ACHN (cell line): ENCODE measurements at regions not wholly inside any gene's neighbourhood (a gene's known extent, or its start where the extent isn't known, plus 50 kb on each side); places are given as distances from the start of the nearest gene placed in this dataset.

Source experiments
- DNase-seq: peaks from one replicate; pipeline ENCODE4 v3.0.0-alpha.2; 2015
- in situ Hi-C: cut with HindIII; loops from 2 replicates; pipeline ENCODE4 v1.10.0; 2017; ENCODE audit warnings: low sequenced_read_pairs, low pct_ligation_motif_present, low pct_unique_long_range_greater_than_20kb

- no peak for DNase-seq
- in situ Hi-C loops: no loop called here
Observed at GRCh38 chr12:107490010-107490409, 195.6 kb upstream of the PWP1 start.

DNA sequence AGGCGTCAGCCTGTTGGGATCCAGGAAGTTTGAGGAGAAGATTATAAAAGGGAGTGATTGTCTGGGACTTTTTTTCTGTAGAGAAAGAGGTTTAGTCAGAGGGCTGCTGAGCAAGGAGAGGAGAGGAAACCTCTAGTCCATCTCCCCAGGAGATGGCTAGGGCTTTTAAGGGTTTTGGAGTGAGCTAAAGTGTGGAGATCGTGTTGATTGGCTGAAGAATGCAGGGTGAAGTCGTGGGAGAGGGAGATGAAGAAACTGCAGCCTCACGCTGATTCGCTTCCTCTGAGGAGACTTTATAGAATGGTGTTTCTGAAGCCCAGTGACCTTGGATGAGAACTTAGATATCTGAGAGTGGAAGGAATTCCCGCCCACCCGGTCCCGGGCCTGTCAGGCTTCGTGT is 193.7 kb upstream of the PWP1 start:
- no peak for DNase-seq
- in situ Hi-C loops: no loop called here

GRCh38 chr12:107492393-107493134 is 193.0 kb upstream of the PWP1 start:
- no peak for DNase-seq
- in situ Hi-C loops: no loop called here

- in situ Hi-C loops: no loop called here
- DNase-seq: no peak
Observed at GRCh38 chr12:107493135-107493494, 192.5 kb upstream of the PWP1 start.

DNA sequence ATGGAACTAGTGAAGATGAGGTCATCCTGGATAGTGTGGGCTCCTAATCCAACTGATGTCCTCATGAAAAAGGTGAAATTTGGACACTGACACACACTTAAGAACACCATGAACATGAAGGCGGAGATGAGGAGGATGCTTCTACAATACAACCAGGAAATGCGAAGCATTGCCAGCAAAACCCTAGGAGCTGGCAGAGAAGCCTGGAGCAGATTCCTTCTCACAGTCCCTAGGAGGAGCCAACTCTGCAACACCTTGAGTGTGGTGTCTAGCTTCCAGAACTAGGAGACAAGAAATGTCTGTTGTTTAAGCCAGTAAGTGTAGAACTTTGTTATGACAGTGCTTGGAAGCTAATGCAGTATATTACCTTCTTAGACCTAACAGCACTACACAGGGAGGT is 191.9 kb upstream of the PWP1 start:
- in situ Hi-C loops: no loop called here
- no peak for DNase-seq

GRCh38 chr12:107494331-107494730 is 191.3 kb upstream of the PWP1 start:
- in situ Hi-C loops: no loop called here
- DNase-seq: no peak

- in situ Hi-C loops: no loop called here
Observed at GRCh38 chr12:107495604-107496003, 190.0 kb upstream of the PWP1 start.

GRCh38 chr12:107497231-107497630 is 188.4 kb upstream of the PWP1 start:
- no peak for DNase-seq
- in situ Hi-C loops: no loop called here

More at GRCh38 chr12:107495604-107496003, 190.0 kb upstream of the PWP1 start:
- no peak for DNase-seq

DNA sequence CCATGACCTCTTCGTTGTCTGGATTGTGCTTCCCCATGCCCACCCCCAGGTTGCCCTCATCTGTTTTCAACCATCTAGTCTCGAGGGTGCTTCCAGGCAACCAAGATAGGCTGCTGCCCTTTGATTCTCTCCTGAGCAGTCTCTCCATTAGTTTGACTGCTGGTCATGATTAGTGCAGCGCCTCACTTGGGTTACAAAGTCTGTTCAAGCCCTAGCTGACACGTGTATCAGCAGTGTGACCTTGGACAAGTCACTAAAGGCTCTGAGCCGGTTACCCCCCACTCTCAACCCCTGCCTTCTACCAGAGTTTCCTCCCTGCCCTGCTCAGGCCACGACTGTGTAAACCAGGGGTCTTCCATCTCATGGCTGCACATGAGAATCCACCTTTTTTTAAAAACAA is 185.3 kb upstream of the PWP1 start:
- DNase-seq: no peak
- in situ Hi-C loops: no loop called here

DNA sequence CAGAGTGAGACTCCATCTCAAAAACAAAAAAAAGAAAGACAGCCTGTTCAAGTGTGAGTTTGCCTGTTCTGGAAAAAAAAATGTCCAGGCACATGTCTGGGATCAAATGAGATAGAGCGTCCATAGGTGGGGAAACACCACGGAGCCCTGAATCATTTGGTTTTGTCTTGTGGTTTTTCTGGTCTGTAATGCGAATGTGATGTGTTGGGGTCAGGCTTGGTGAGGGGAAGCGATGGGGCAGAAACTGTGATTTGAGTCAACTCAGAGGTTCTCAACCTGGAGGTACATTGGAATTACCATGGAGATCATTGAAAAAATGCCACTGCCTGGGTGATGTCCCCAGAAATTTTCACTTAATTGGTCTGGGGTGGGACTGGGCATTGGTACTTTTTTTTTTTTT is 183.9 kb upstream of the PWP1 start:
- in situ Hi-C loops: no loop called here
- DNase-seq: no peak

DNA sequence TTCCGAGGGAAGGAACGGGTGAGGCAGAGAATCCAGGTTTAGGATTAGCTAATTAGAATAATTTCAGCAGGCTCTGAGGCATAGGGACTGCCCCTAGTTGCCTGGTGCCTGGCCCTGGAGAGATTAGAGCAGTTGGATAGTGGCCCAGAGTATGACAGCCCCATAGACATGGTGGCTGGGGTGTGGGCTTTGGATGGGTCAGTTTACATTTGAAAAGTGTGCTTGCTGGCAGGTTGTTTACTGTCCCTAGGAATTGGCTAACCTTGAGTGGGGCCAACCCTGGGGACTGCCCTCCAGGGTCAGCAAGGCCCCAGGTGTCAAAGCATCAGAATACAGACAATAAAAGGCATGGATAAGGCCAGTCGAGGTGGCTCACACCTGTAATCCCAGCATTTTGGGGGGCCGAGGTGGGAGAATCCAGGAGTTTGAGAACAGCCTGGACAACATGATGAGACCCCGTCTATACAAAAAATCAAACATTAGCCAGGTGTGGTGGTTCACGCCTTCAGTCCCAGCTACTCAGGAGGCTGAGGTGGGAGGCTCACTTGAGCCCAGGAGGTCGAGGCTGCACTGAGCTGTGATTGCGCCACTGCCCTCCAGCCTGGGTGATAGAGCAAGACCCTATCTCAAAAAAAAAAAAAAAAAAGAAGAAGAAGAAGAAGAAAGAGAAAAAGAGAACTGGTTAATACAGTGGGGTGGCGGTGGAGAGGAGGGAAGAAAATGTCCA is 182.3 kb upstream of the PWP1 start:
- DNase-seq: no peak
- in situ Hi-C loops: no loop called here

- in situ Hi-C loops: no loop called here
- no peak for DNase-seq
Observed at GRCh38 chr12:107503887-107504885, 181.4 kb upstream of the PWP1 start.

DNA sequence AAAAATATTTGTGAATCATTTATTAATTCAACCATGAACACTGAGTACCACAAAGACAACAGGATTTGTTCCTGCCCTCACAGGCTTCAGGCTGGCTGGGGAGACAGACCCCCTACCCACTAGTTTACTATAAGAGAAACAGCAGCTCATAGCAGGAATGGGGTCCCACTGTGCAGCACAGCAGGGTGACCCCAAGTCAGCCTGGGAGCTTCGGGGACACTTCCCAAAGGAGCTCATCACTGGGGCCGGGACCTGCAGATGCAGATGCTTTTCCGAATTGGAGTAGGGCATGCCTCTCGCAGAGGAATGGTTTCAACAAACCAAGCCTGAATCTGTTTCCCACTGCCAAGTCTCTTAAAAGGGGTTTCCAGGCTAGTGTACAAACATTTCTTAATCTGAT is 176.2 kb upstream of the PWP1 start:
- no peak for DNase-seq
- in situ Hi-C loops: no loop called here

GRCh38 chr12:107510211-107510610 is 175.4 kb upstream of the PWP1 start:
- no peak for DNase-seq
- in situ Hi-C loops: no loop called here

DNA sequence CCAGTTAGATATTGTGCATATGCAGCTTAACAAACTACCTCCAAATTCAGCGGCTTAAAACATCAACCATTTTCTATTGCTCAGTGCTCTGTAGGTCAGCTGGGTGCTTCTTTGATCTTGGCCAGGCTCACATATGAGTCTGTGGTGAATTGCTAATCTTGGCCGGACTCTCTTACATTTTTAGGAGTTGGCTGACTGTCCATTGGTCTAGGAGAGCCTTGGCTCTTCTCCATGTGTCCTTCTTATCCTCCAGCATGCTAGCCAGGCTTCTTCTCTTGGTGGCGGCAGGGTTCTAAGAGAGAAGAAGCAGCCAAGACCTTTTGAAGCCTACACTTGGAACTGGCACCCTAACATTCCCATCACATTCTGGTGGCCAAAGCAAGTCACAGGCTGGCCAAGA is 174.3 kb upstream of the PWP1 start:
- DNase-seq: no peak
- in situ Hi-C loops: no loop called here

- DNase-seq: no peak
- in situ Hi-C loops: no loop called here
Observed at GRCh38 chr12:107512391-107512790, 173.2 kb upstream of the PWP1 start.

DNA sequence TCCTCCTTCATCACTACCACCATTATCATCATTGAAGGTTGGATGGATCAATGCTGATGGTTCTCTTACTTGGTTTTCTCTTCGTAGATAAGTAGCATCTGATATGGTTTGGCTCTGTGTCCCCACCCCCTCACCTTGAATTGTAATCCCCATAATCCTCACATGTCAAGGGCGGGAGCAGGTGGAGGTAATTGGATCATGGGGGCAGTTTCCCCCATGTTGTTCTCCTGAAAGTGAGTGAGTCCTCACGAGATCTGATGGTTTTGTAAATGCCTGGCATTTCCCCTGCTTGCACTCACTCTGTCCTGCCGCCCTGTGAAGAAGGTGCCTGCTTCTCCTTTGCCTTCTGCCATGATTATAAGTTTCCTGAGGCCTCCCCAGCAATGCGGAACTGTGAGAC is 172.4 kb upstream of the PWP1 start:
- in situ Hi-C loops: no loop called here
- DNase-seq: no peak

GRCh38 chr12:107513636-107514400 is 171.8 kb upstream of the PWP1 start:
- in situ Hi-C loops: no loop called here
- DNase-seq: no peak
